OCI-LY7 (cell line): ENCODE measurements at regions not wholly inside any gene's neighbourhood (a gene's known extent, or its start where the extent isn't known, plus 50 kb on each side); places are given as distances from the start of the nearest gene placed in this dataset.

Source experiments
- CTCF ChIP-seq: fragments of 200-600 bp; sonication (generic); conservative IDR thresholded peaks from 2 replicates; pipeline ENCODE4 v1.5.1; 2014; ENCODE audit warnings: mild to moderate bottlenecking, antibody characterized with exemption, low read length, moderate library complexity, mixed read lengths
- EZH2phosphoT487 ChIP-seq: fragments of 200-600 bp; sonication (generic); IDR thresholded peaks from 2 replicates; pipeline ENCODE4 v1.6.1; 2018; ENCODE audit warnings: low read depth, borderline replicate concordance, mild to moderate bottlenecking, mixed run types, antibody characterized with exemption, low read length, moderate library complexity, mixed read lengths

- TF ChIP-seq CTCF (no peak), EZH2phosphoT487 (no peak)
These were observed 365.7 kb downstream of the ZEB2 start for GRCh38 chr2:144154205-144154604.
